ENCODE measurements at regions not wholly inside any gene's neighbourhood (a gene's known extent, or its start where the extent isn't known, plus 50 kb on each side); places are given as distances from the start of the nearest gene placed in this dataset.

DNA sequence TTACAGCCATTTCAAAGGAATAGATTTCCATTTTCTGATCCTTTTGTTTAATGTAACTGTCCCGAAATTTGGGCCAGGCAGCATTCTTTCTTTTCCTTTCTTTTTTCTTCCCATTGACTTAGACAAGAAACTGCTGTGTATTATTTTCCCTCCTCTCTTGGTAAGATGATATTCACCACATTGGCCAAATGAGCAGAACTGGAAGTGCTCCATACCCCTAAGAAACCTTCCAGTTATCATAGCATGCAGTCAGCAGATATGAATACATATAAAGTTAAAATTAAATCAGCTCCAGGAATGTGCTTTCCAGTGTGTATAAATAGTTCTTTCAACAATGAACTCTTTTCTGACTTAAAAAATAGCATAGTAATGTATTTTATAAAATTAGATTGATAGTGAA is 168.5 kb upstream of the GAS1 start:
- Histone ChIP-seq H3K14ac (ENCODE audit: insufficient read length) (no peak overlapping the region), H3K18ac (ENCODE audit: extremely low read depth, low read length) (no peak overlapping the region), H2BK5ac (ENCODE audit: low read depth, low read length) (no peak overlapping the region), H4K5ac (ENCODE audit: insufficient read length, low read depth, low read length) (no peak overlapping the region), H3K4ac (replicated peaks; ENCODE audit: insufficient read length, low read depth, low read length) (no peak overlapping the region), H3K23me2 (ENCODE audit: low read depth, low read length) (no peaks in the 10 kb centered on the region), H3K79me2 (ENCODE audit: control insufficient read depth in 1 of 2, insufficient read depth in 2 of 2, low read length in 2 of 2) (no peaks in the 10 kb centered on the region), H2AFZ (ENCODE audit: low read length) (no peak overlapping the region), H3K36me3 (ENCODE audit: control insufficient read depth in 2 of 4, insufficient read depth in 4 of 4, low read length in 3 of 4) (no peaks in the 10 kb centered on the region), H2BK12ac (ENCODE audit: low read depth, low read length) (no peak overlapping the region), H4K91ac (replicated peaks; ENCODE audit: insufficient read length, low read length) (no peak overlapping the region), H3K4me2 (ENCODE audit: insufficient read depth in 1 of 2, low read depth in 2 of 2, low read length in 2 of 2) (no peak overlapping the region), H3K27ac (ENCODE audit: low read depth, low read length) (no peak overlapping the region), H4K8ac (ENCODE audit: extremely low read depth, insufficient read depth, low read length) (no peak overlapping the region), H2BK20ac (ENCODE audit: low read length) (no peak overlapping the region), H3K27me3 (replicated peaks in 1 of 4; ENCODE audit: control insufficient read depth in 3 of 4, extremely low read depth in 1 of 4, insufficient read depth in 3 of 4, low read length in 3 of 4) (no peaks in the 10 kb centered on the region), H2BK120ac (replicated peaks; ENCODE audit: low read depth, low read length) (no peak overlapping the region), H2AK5ac (ENCODE audit: low read depth, low read length) (no peak overlapping the region), H3K4me1 (replicated peaks in 1 of 4; ENCODE audit: control insufficient read depth in 3 of 4, insufficient read depth in 4 of 4, low read length in 3 of 4) (no peaks in the 10 kb centered on the region), H3K56ac (replicated peaks; ENCODE audit: insufficient read length, low read depth, low read length) (no peak overlapping the region), H3K23ac (ENCODE audit: insufficient read length) (no peak overlapping the region), H4K20me1 (replicated peaks in 1 of 2; ENCODE audit: control insufficient read depth in 1 of 2, insufficient read depth in 2 of 2, low read length in 2 of 2) (no peaks in the 10 kb centered on the region), H3K9ac (replicated peaks in 1 of 4; ENCODE audit: extremely low read depth in 1 of 4, low read depth in 3 of 4, low read length in 3 of 4) (no peak overlapping the region), H3K79me1 (ENCODE audit: low read depth, low read length) (no peaks in the 10 kb centered on the region), H2BK15ac (ENCODE audit: low read length) (no peak overlapping the region), H3K9me3 (ENCODE audit: insufficient read depth in 2 of 2, low read depth in 1 of 2, low read length in 1 of 2) (peaks cover 4 to 6% of the 10 kb centered on the region in 2 experiments; a peak in 2 of 4 replicates), H3K4me3 (ENCODE audit: extremely low read depth in 1 of 4, insufficient read depth in 2 of 4, low read depth in 3 of 4, low read length in 4 of 4) (no peak overlapping the region)
- TF ChIP-seq JUN (IDR thresholded peaks at IDR 0.05; ENCODE audit: low read depth, low read length) = no peak
- TF ChIP-seq TBP (IDR thresholded peaks at IDR 0.05; ENCODE audit: low read depth, low read length) = no peak
- no peak for TF ChIP-seq SIRT6 (IDR thresholded peaks at IDR 0.05; ENCODE audit: low read length)
- no peak for TF ChIP-seq POU5F1 (IDR thresholded peaks at IDR 0.05; ENCODE audit: low read depth, low read length)
- TF ChIP-seq SUZ12 (IDR thresholded peaks at IDR 0.05; ENCODE audit: low read length) = no peak
- TF ChIP-seq, protein P1, sequence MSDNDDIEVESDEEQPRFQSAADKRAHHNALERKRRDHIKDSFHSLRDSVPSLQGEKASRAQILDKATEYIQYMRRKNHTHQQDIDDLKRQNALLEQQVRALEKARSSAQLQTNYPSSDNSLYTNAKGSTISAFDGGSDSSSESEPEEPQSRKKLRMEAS (IDR thresholded peaks at IDR 0.05) = no peak
- WGBS, 2 experiments (ENCODE audit: extremely low coverage in 1 of 2, insufficient coverage in 1 of 2, insufficient read length in 1 of 2, insufficient replicate concordance in 2 of 2, low coverage in 1 of 2, low lambda C conversion rate in 2 of 2, missing lambda C conversion rate in 1 of 2) = 100% methylated on average over 1 of the region's 1 CpG; no CpG with 5 or more reads in 1 of the 2 experiments
- no peak for FAIRE-seq
- CTCF ChIA-PET (ENCODE audit: partially characterized antibody) = interaction anchor here (0.8 to 1.3 kb wide), 3 partner anchors 8 to 208 kb away, joined by 3 to 6 read pairs (median 4); no protein-coding TSS in a partner anchor
- POLR2A ChIA-PET (ENCODE audit: partially characterized antibody) = no interaction called here
- DNase-seq (ENCODE audit: low read depth in 1 of 2, low spot score in 2 of 2) = no peak
